GM21360 (cell line): ENCODE measurements at regions not wholly inside any gene's neighbourhood (a gene's known extent, or its start where the extent isn't known, plus 50 kb on each side); places are given as distances from the start of the nearest gene placed in this dataset.

Experiments used
- ATAC-seq: cut with Tn5 transposase; IDR thresholded peaks from one replicate; pipeline ENCODE4 v1.9.1; 2021; ENCODE audit warnings: mild to moderate bottlenecking, moderate library complexity; ENCODE audit not compliant: unreplicated experiment

- ATAC-seq: no peak
Measured at GRCh38 chr4:96166806-96167205, 326.9 kb downstream of the PDHA2 start.

- no peak for ATAC-seq
Measured at GRCh38 chr4:96170198-96170597, 330.3 kb downstream of the PDHA2 start.

GRCh38 chr4:96173756-96174155, 333.9 kb downstream of the PDHA2 start:
- no peak for ATAC-seq

GRCh38 chr4:96175871-96176270, 336.0 kb downstream of the PDHA2 start:
- no peak for ATAC-seq

- no peak for ATAC-seq
Measured at GRCh38 chr4:96183611-96184010, 343.7 kb downstream of the PDHA2 start.

- ATAC-seq: no peak
Measured at GRCh38 chr4:96186593-96186992, 346.7 kb downstream of the PDHA2 start.

GRCh38 chr4:96189761-96190160, 349.9 kb downstream of the PDHA2 start:
- ATAC-seq: no peak

GRCh38 chr4:96193061-96193460, 353.2 kb downstream of the PDHA2 start:
- ATAC-seq: no peak

GRCh38 chr4:96194993-96195392, 355.1 kb downstream of the PDHA2 start:
- no peak for ATAC-seq

- ATAC-seq: no peak
Measured at GRCh38 chr4:96205143-96205936, 365.4 kb downstream of the PDHA2 start.

- ATAC-seq: no peak
Measured at GRCh38 chr4:96227515-96227914, 387.6 kb downstream of the PDHA2 start.

- ATAC-seq: no peak
Measured at GRCh38 chr4:96228463-96228862, 388.6 kb downstream of the PDHA2 start.

- ATAC-seq: no peak
Measured at GRCh38 chr4:96240041-96240440, 400.1 kb downstream of the PDHA2 start.

- no peak for ATAC-seq
Measured at GRCh38 chr4:96241819-96242218, 401.9 kb downstream of the PDHA2 start.

- no peak for ATAC-seq
Measured at GRCh38 chr4:96247096-96247495, 407.2 kb downstream of the PDHA2 start.

GRCh38 chr4:96248225-96248624, 408.3 kb downstream of the PDHA2 start:
- no peak for ATAC-seq

- no peak for ATAC-seq
Measured at GRCh38 chr4:96260064-96260682, 420.3 kb downstream of the PDHA2 start.

GRCh38 chr4:96262057-96262456, 422.2 kb downstream of the PDHA2 start:
- no peak for ATAC-seq

- no peak for ATAC-seq
Measured at GRCh38 chr4:96263291-96263690, 423.4 kb downstream of the PDHA2 start.

- no peak for ATAC-seq
Measured at GRCh38 chr4:96264941-96265463, 425.1 kb downstream of the PDHA2 start.

- no peak for ATAC-seq
Measured at GRCh38 chr4:96293806-96294205, 453.9 kb downstream of the PDHA2 start.

GRCh38 chr4:96295143-96295741, 455.3 kb downstream of the PDHA2 start:
- no peak for ATAC-seq
